ENCODE measurements at regions not wholly inside any gene's neighbourhood (a gene's known extent, or its start where the extent isn't known, plus 50 kb on each side); places are given as distances from the start of the nearest gene placed in this dataset.

GRCh38 chr3:107928084-107928445 lies 162.8 kb downstream of the CD47 start:
- TF ChIP-seq POLR2AphosphoS5 (IDR thresholded peaks at IDR 0.05; ENCODE audit: low read depth, low read length) (no peak), RXRA (IDR thresholded peaks at IDR 0.05; ENCODE audit: borderline replicate concordance, low read depth) (no peak), EP300 (IDR thresholded peaks at IDR 0.05; ENCODE audit: borderline replicate concordance in 1 of 2, low read depth in 1 of 2, low read length in 1 of 2) (no peak)

Data from SK-N-SH (cell line).